Pancreas (tissue), 10 donors: ENCODE measurements at regions not wholly inside any gene's neighbourhood (a gene's known extent, or its start where the extent isn't known, plus 50 kb on each side); places are given as distances from the start of the nearest gene placed in this dataset.

Experiments
- ATAC-seq, 4 donors: fragments of 200-7000 bp; cut with Tn5 transposase; one replicate each; pipeline versions ENCODE4 v1.8.0 to v1.9.1; 2020; ENCODE audit warnings: mild to moderate bottlenecking in 4 of 4, moderate library complexity in 4 of 4
- DNase-seq, 6 donors: peaks; one replicate each; pipeline ENCODE4 v3.0.0-alpha.2; 2020
- FAIRE-seq: peaks from 2 replicates; lab custom pipeline; 2012; peaks lifted over from hg19 to GRCh38; lab: Jason Lieb, UNC
- H3K27ac ChIP-seq, 4 donors: fragments of 200-600 bp; sonication (generic); 1 replicate in 3 of 4; 2 replicates in 1 of 4; pipeline versions ENCODE4 v1.5.0 to v1.8.0; 2020
- H3K27me3 ChIP-seq, 4 donors: fragments of 200-600 bp; one replicate each; pipeline ENCODE4 v1.8.0; 2021
- H3K36me3 ChIP-seq, 3 donors: fragments of 200-600 bp; sonication (generic) in 1 of 3; one replicate each; pipeline versions ENCODE4 v1.5.0 to v1.8.0; 2020 to 2021
- H3K4me1 ChIP-seq, 3 donors: fragments of 200-600 bp; one replicate each; pipeline ENCODE4 v1.8.0; 2021
- H3K4me3 ChIP-seq, 4 donors: fragments of 200-600 bp; sonication (generic) in 2 of 4; one replicate each; pipeline versions ENCODE4 v1.5.0 to v1.8.0; 2020 to 2021
- H3K9me3 ChIP-seq, 4 donors: fragments of 200-600 bp; one replicate each; pipeline ENCODE4 v1.8.0; 2021
- WGBS, 2 donors: extraction: QIAGEN DNeasy Blood & Tissue Kit; methylation state at CpG; one replicate each; pipeline ENCODE4 v1.1.7; 2013; 5-methylcytosine and 5-hydroxymethylcytosine counted together
- intact Hi-C, 3 donors: fragments of 100-400 bp; cut with DNase I; formaldehyde crosslinking; loops; one replicate each; pipeline versions ENCODE4 v1.11.1 to v1.14.2; 2022
- TF ChIP-seq, protein P1 (sequence below), 4 donors: fragments of 200-600 bp; sonication (generic) in 3 of 4; IDR thresholded peaks; one replicate each; pipeline versions ENCODE4 v1.5.0 to v1.8.0; 2021; ENCODE audit warnings: antibody characterized with exemption in 4 of 4
- donor health status: healthy with polysubstance abuse.
- donor health status: DM: no; HTN: no; CAD: no; lungs with moderate emphysema.
- donor health status: DM: no; HTN: no; CAD: no.
- donor health status: control.
- donor health status: control.
- donor health status: Bipolar disorder and iron deficiency.
- donor health status: DM: yes; HTN: yes; CAD: no.
- donor health status: DM: no; HTN: no; CAD: no.
- donor health status: DM: no; HTN: no; CAD: no.
- donor health status: DM: yes; HTN: yes; CAD: no.

DNA sequence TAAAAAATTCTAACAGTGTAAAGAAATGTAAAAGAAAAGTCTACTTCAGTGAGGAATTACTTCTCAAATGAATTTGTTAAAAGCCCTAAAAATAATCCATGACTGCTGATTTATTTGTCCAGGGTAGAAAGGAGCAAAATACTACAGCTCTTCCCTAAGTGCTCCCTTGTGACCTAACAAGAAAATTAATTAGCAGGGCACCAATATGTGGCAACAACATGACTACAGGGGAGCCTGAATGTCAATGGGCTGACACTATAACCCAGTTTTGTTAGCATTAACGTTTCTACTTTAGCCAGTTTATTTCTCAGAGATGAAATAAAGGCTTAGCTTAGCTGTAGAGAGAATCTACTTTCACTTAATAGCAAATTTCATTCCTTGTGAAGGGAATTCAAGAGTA is 918.9 kb upstream of the EPHA5 start:
- Histone ChIP-seq H3K27ac (no peak overlapping the region), H3K27me3 (no peaks in the 10 kb centered on the region), H3K4me1 (no peaks in the 10 kb centered on the region), H3K36me3 (no peaks in the 10 kb centered on the region), H3K9me3 (no peaks in the 10 kb centered on the region), H3K4me3 (no peak overlapping the region)
- intact Hi-C loops: no loop called here
- DNase-seq: no peak
- FAIRE-seq: no peak
- WGBS, 2 donors: 28 to 30% methylated on average over 1 of the region's 1 CpG
- ATAC-seq: no peak
- TF ChIP-seq, protein P1, sequence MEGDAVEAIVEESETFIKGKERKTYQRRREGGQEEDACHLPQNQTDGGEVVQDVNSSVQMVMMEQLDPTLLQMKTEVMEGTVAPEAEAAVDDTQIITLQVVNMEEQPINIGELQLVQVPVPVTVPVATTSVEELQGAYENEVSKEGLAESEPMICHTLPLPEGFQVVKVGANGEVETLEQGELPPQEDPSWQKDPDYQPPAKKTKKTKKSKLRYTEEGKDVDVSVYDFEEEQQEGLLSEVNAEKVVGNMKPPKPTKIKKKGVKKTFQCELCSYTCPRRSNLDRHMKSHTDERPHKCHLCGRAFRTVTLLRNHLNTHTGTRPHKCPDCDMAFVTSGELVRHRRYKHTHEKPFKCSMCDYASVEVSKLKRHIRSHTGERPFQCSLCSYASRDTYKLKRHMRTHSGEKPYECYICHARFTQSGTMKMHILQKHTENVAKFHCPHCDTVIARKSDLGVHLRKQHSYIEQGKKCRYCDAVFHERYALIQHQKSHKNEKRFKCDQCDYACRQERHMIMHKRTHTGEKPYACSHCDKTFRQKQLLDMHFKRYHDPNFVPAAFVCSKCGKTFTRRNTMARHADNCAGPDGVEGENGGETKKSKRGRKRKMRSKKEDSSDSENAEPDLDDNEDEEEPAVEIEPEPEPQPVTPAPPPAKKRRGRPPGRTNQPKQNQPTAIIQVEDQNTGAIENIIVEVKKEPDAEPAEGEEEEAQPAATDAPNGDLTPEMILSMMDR (IDR thresholded peaks at IDR 0.05): no peak

DNA sequence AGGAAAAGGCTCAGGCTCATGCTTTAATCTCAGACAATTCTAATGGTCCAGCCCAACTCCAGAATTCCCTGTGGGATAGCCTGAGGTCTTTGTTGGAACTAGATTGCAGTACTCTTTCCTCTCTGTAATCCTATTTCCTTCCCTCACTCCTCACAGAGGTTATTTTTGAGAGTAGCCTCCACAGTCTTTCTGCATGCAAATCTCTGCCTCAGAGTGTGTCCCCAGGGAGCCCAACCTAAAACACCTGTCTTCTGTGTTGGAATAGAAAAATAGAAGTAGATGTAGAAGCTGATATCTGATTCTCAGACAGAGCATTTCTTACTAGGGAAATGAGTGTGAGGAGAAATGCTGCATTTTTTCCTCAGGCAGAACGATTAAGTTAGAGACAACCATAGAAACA is 915.5 kb upstream of the EPHA5 start:
- 43 to 71% methylated on average over 1 of the region's 1 CpG for WGBS, 2 donors
- TF ChIP-seq, protein P1 (IDR thresholded peaks at IDR 0.05): no peak
- H3K4me3 ChIP-seq: no peak overlapping the region
- intact Hi-C loops: no loop called here
- ATAC-seq (no peak), DNase-seq (no peak), FAIRE-seq (no peak)
- H3K4me1 ChIP-seq: no peaks in the 10 kb centered on the region
- no peaks in the 10 kb centered on the region for H3K27me3 ChIP-seq
- no peaks in the 10 kb centered on the region for H3K9me3 ChIP-seq
- H3K36me3 ChIP-seq: no peaks in the 10 kb centered on the region
- H3K27ac ChIP-seq: no peak overlapping the region

DNA sequence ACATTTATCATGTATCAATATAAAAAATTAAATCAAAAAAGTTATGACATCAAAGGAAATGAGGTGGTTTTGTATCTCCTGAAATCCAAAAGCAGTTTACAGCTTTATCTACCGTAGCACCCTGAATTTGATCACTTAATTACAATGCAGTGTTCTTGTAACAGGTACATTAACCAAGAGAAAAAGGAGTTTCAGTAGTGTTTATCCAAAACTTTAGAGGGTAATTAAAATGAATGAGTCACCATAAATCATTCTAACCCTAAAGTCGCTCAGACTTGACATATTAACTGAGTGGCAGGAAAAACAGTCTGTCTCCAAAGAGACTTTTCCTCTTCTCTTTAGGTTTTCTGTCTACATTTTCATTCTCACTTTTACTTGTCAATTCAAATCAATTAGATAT is 907.6 kb upstream of the EPHA5 start:
- Histone ChIP-seq H3K27ac (no peak overlapping the region), H3K9me3 (no peaks in the 10 kb centered on the region), H3K4me1 (no peaks in the 10 kb centered on the region), H3K36me3 (no peaks in the 10 kb centered on the region), H3K4me3 (no peak overlapping the region), H3K27me3 (no peaks in the 10 kb centered on the region)
- TF ChIP-seq, protein P1 (IDR thresholded peaks at IDR 0.05): no peak
- FAIRE-seq: no peak
- no peak for DNase-seq
- 13 to 24% methylated on average over 2 of the region's 2 CpGs for WGBS, 2 donors
- intact Hi-C loops: no loop called here
- no peak for ATAC-seq

DNA sequence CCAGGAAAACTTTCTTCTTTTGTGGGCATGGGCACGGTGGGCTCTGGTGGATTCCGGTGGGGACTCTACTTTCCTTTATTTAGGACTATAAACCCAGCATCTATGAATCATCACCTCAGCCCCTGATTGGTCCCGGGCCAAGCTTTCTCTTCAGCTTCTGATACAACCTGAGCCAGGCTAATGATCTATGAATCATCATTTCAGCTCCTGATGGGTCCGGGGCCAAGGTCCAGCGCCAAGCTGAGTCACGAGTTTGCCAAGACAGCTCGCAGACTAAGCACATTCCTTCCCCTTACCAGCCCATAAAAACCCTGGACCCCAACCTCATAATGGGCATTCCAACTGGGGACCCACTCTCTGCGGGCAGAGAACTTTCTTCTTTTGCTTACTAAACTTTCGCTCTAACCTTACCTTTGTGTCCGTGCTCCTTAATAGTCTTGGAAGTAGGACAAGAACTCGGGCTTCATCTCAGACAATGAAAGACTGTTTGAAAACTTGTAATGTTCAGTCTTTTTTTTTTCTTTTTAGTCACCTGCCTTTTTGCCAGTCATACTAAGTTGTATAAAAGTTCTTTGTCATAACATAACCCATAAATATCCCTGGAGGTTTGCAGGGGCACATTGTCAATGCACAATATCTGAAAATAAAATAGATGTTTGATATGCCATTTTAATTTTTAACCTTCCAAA is 904.9 kb upstream of the EPHA5 start:
- Histone ChIP-seq H3K4me1 (no peaks in the 10 kb centered on the region), H3K9me3 (no peaks in the 10 kb centered on the region), H3K36me3 (no peaks in the 10 kb centered on the region), H3K27me3 (no peaks in the 10 kb centered on the region), H3K27ac (no peak overlapping the region), H3K4me3 (peak overlapping the region in 1 of 4 donors; percentile 8)
- TF ChIP-seq, protein P1 (IDR thresholded peaks at IDR 0.05): no peak
- peak; percentile 82 to 94 (median 91) for ATAC-seq
- DNase-seq: peak; percentile 21 to 66 (median 56)
- intact Hi-C loops: no loop called here
- no peak for FAIRE-seq
- WGBS, 2 donors: 52 to 70% methylated on average over 11 of the region's 11 CpGs
